H1 (cell line): ENCODE measurements at regions not wholly inside any gene's neighbourhood (a gene's known extent, or its start where the extent isn't known, plus 50 kb on each side); places are given as distances from the start of the nearest gene placed in this dataset.

Experiments used
- CTCF ChIA-PET: fragments of 300-600 bp; sonication (Branson Sonifier 250); formaldehyde crosslinking; loops from one replicate; lab custom pipeline; 2021; ENCODE audit not compliant: partially characterized antibody; lab: Charles Lee
- POLR2A ChIA-PET: fragments of 300-600 bp; sonication (Branson Sonifier 250); formaldehyde crosslinking; loops from one replicate; lab custom pipeline; 2021; ENCODE audit warnings: inconsistent platforms; ENCODE audit not compliant: partially characterized antibody; lab: Charles Lee
- DNase-seq, 2 experiments: peaks; one replicate each; pipeline versions ENCODE4 v3.0.0 to v3.0.0-alpha.2; 2010 to 2022; ENCODE audit warnings: low spot score in 2 of 2, low read depth in 1 of 2, mixed read lengths in 1 of 2
- FAIRE-seq: peaks from 2 replicates; lab custom pipeline; 2011; peaks lifted over from hg19 to GRCh38; lab: Jason Lieb, UNC
- H2AFZ ChIP-seq: 2 replicates; pipeline ENCODE4 v1.8.1; 2012; ENCODE audit warnings: low read length, inconsistent platforms
- H2AK5ac ChIP-seq: 2 replicates; pipeline ENCODE4 v1.6.1; 2013; ENCODE audit warnings: low read depth, low read length
- H2BK120ac ChIP-seq: replicated peaks from 2 replicates; pipeline ENCODE3; 2013; ENCODE audit warnings: low read depth, low read length, inconsistent platforms
- H2BK12ac ChIP-seq: 2 replicates; pipeline ENCODE4 v1.6.1; 2013; ENCODE audit warnings: low read depth, low read length
- H2BK15ac ChIP-seq: 2 replicates; pipeline ENCODE4 v1.6.1; 2013; ENCODE audit warnings: low read length
- H2BK20ac ChIP-seq: 2 replicates; pipeline ENCODE4 v1.6.1; 2013; ENCODE audit warnings: low read length
- H2BK5ac ChIP-seq: 2 replicates; pipeline ENCODE4 v1.6.1; 2013; ENCODE audit warnings: low read depth, low read length
- H3K14ac ChIP-seq: 2 replicates; pipeline ENCODE4 v1.6.1; 2013; ENCODE audit warnings: inconsistent platforms; ENCODE audit not compliant: insufficient read length
- H3K18ac ChIP-seq: 2 replicates; pipeline ENCODE4 v1.6.1; 2013; ENCODE audit warnings: low read length; ENCODE audit errors: extremely low read depth
- H3K23ac ChIP-seq: 2 replicates; pipeline ENCODE4 v1.6.1; 2013; ENCODE audit warnings: inconsistent platforms; ENCODE audit not compliant: insufficient read length
- H3K23me2 ChIP-seq: 2 replicates; pipeline ENCODE4 v1.6.1; 2013; ENCODE audit warnings: low read depth, low read length
- H3K27ac ChIP-seq: 2 replicates; pipeline ENCODE4 v1.6.1; 2011; ENCODE audit warnings: low read depth, low read length, inconsistent platforms
- H3K27me3 ChIP-seq, 4 experiments: replicated peaks in 1 of 4; 1 replicate in 1 of 4; 2 replicates in 3 of 4; pipeline versions ENCODE4 v1.6.1 to v1.8.1; 2011 to 2013; ENCODE audit warnings: low read length in 3 of 4, mild to moderate bottlenecking in 3 of 4, inconsistent platforms in 2 of 4, mixed read lengths in 2 of 4, moderate library complexity in 1 of 4; ENCODE audit not compliant: control insufficient read depth in 3 of 4, insufficient read depth in 3 of 4; ENCODE audit errors: extremely low read depth in 1 of 4
- H3K36me3 ChIP-seq, 4 experiments: 2 replicates each; pipeline versions ENCODE4 v1.6.1 to v1.8.1; 2011 to 2013; ENCODE audit warnings: mild to moderate bottlenecking in 4 of 4, low read length in 3 of 4, moderate library complexity in 2 of 4, control low read depth in 1 of 4, inconsistent platforms in 1 of 4; ENCODE audit not compliant: insufficient read depth in 4 of 4, control insufficient read depth in 2 of 4
- H3K4ac ChIP-seq: replicated peaks from 2 replicates; pipeline ENCODE3; 2013; ENCODE audit warnings: low read length, low read depth, mixed read lengths, inconsistent platforms; ENCODE audit not compliant: insufficient read length
- H3K4me1 ChIP-seq, 4 experiments: replicated peaks in 1 of 4; 1 replicate in 1 of 4; 2 replicates in 3 of 4; pipeline versions ENCODE4 v1.6.1 to v1.8.1; 2011 to 2013; ENCODE audit warnings: low read length in 3 of 4, inconsistent platforms in 2 of 4, mixed read lengths in 1 of 4; ENCODE audit not compliant: insufficient read depth in 4 of 4, control insufficient read depth in 3 of 4
- H3K4me2 ChIP-seq, 2 experiments: 2 replicates each; pipeline versions ENCODE4 v1.6.1 to v1.8.1; 2011 to 2013; ENCODE audit warnings: low read depth in 2 of 2, low read length in 2 of 2, control low read depth in 1 of 2, inconsistent platforms in 1 of 2, mild to moderate bottlenecking in 1 of 2; ENCODE audit not compliant: insufficient read depth in 1 of 2
- H3K4me3 ChIP-seq, 4 experiments: fragments of 200-600, 300-600 bp in 1 of 4; sonication (generic), shearing (Covaris generic), sonication (Bioruptor Twin) in 1 of 4; 2 replicates each; pipeline versions ENCODE4 v1.5.1 to v1.8.1; 2011 to 2016; ENCODE audit warnings: low read length in 4 of 4, low read depth in 3 of 4, control low read depth in 2 of 4, inconsistent platforms in 2 of 4, mild to moderate bottlenecking in 2 of 4, mixed read lengths in 1 of 4, moderate library complexity in 1 of 4; ENCODE audit not compliant: insufficient read depth in 2 of 4; ENCODE audit errors: extremely low read depth in 1 of 4
- H3K56ac ChIP-seq: replicated peaks from 2 replicates; pipeline ENCODE3; 2013; ENCODE audit warnings: low read depth, mild to moderate bottlenecking, mixed read lengths, low read length, inconsistent platforms; ENCODE audit not compliant: insufficient read length
- H3K79me1 ChIP-seq: 2 replicates; pipeline ENCODE4 v1.6.1; 2013; ENCODE audit warnings: low read depth, low read length, control low read depth
- H3K79me2 ChIP-seq, 2 experiments: 2 replicates each; pipeline versions ENCODE4 v1.6.1 to v1.8.1; 2012 to 2013; ENCODE audit warnings: low read length in 2 of 2, mild to moderate bottlenecking in 2 of 2, inconsistent platforms in 1 of 2; ENCODE audit not compliant: insufficient read depth in 2 of 2, control insufficient read depth in 1 of 2
- H3K9ac ChIP-seq, 4 experiments: replicated peaks in 1 of 4; 1 replicate in 1 of 4; 2 replicates in 3 of 4; pipeline versions ENCODE4 v1.6.1 to v1.8.1; 2011 to 2013; ENCODE audit warnings: low read depth in 3 of 4, low read length in 3 of 4, control low read depth in 2 of 4, mild to moderate bottlenecking in 2 of 4, moderate library complexity in 2 of 4, inconsistent platforms in 1 of 4; ENCODE audit errors: extremely low read depth in 1 of 4
- H3K9me3 ChIP-seq, 2 experiments: 2 replicates each; pipeline versions ENCODE4 v1.6.1 to v1.8.1; 2012 to 2013; ENCODE audit warnings: mild to moderate bottlenecking in 2 of 2, moderate library complexity in 2 of 2, control low read depth in 1 of 2, inconsistent platforms in 1 of 2, low read depth in 1 of 2, low read length in 1 of 2, mixed read lengths in 1 of 2; ENCODE audit not compliant: insufficient read depth in 2 of 2
- H4K20me1 ChIP-seq, 2 experiments: replicated peaks in 1 of 2; 2 replicates each; pipeline versions ENCODE3 to v1.8.1; 2011 to 2013; ENCODE audit warnings: inconsistent platforms in 2 of 2, low read length in 2 of 2, mild to moderate bottlenecking in 1 of 2; ENCODE audit not compliant: insufficient read depth in 2 of 2, control insufficient read depth in 1 of 2
- H4K5ac ChIP-seq: 2 replicates; pipeline ENCODE4 v1.6.1; 2013; ENCODE audit warnings: low read length, low read depth, mixed read lengths, inconsistent platforms; ENCODE audit not compliant: insufficient read length
- H4K8ac ChIP-seq: 2 replicates; pipeline ENCODE4 v1.8.0; 2013; ENCODE audit warnings: mild to moderate bottlenecking, moderate library complexity, low read length, inconsistent platforms; ENCODE audit not compliant: insufficient read depth; ENCODE audit errors: extremely low read depth
- H4K91ac ChIP-seq: replicated peaks from 2 replicates; pipeline ENCODE3; 2013; ENCODE audit warnings: low read length, mixed read lengths, inconsistent platforms; ENCODE audit not compliant: insufficient read length
- CBX8 ChIP-seq: fragments of 300-800, 300-1000 bp; sonication (generic); IDR thresholded peaks from 2 replicates; pipeline ENCODE4 v1.7.1; 2016; ENCODE audit warnings: low read depth, low read length, borderline replicate concordance
- CHD1 ChIP-seq: IDR thresholded peaks from 2 replicates; pipeline ENCODE4 v1.6.1; 2012; ENCODE audit warnings: low read depth, low read length, improper control_type of control experiment
- GABPA ChIP-seq: IDR thresholded peaks from 2 replicates; pipeline ENCODE4 v1.6.1; 2011; ENCODE audit warnings: mild to moderate bottlenecking, low read length, moderate library complexity, borderline replicate concordance; ENCODE audit not compliant: insufficient read depth
- POLR2A ChIP-seq, 2 experiments: IDR thresholded peaks; 1 replicate in 1 of 2; 2 replicates in 1 of 2; pipeline ENCODE4 v1.6.1; 2011; ENCODE audit warnings: low read depth in 2 of 2, low read length in 2 of 2, mild to moderate bottlenecking in 2 of 2; ENCODE audit errors: control extremely low read depth in 1 of 2
- RNF2 ChIP-seq: fragments of 200-900, 300-1000 bp; sonication (generic); IDR thresholded peaks from 2 replicates; pipeline ENCODE4 v1.7.1; 2016; ENCODE audit warnings: borderline replicate concordance, low read depth, mild to moderate bottlenecking, antibody characterized with exemption, low read length; ENCODE audit not compliant: poor library complexity, severe bottlenecking; ENCODE audit errors: missing control alignments
- SIX5 ChIP-seq: IDR thresholded peaks from 2 replicates; pipeline ENCODE4 v1.6.1; 2011; ENCODE audit warnings: mild to moderate bottlenecking, low read depth, low read length
- TAF7 ChIP-seq: optimal IDR thresholded peaks from 2 replicates; pipeline ENCODE3; 2011; ENCODE audit warnings: low read depth, mild to moderate bottlenecking, inconsistent platforms, low read length, moderate library complexity, borderline replicate concordance
- TBP ChIP-seq: IDR thresholded peaks from 2 replicates; pipeline ENCODE4 v1.6.1; 2011; ENCODE audit warnings: low read depth, low read length, improper control_type of control experiment
- TCF12 ChIP-seq: IDR thresholded peaks from 2 replicates; pipeline ENCODE4 v1.6.1; 2011; ENCODE audit warnings: low read depth, mild to moderate bottlenecking, low read length
- TEAD4 ChIP-seq: IDR thresholded peaks from 2 replicates; pipeline ENCODE4 v1.6.1; 2012; ENCODE audit warnings: low read depth, low read length, inconsistent platforms, mixed read lengths
- WGBS, 2 experiments: shearing (Covaris generic) in 1 of 2; methylation state at CpG; one replicate each; pipeline versions ENCODE4 v1.1.6 to v1.1.7; 2013 to 2015; ENCODE audit warnings: low lambda C conversion rate in 2 of 2, mixed read lengths in 2 of 2, inconsistent platforms in 1 of 2, low coverage in 1 of 2, missing lambda C conversion rate in 1 of 2; ENCODE audit not compliant: insufficient replicate concordance in 2 of 2, insufficient coverage in 1 of 2, insufficient read length in 1 of 2; ENCODE audit errors: extremely low coverage in 1 of 2, missing lambda C conversion rate in 1 of 2; 5-methylcytosine and 5-hydroxymethylcytosine counted together
- TF ChIP-seq, protein P1 (sequence below): IDR thresholded peaks from 2 replicates; pipeline ENCODE4 v1.6.1; 2012; ENCODE audit warnings: inconsistent platforms

DNA sequence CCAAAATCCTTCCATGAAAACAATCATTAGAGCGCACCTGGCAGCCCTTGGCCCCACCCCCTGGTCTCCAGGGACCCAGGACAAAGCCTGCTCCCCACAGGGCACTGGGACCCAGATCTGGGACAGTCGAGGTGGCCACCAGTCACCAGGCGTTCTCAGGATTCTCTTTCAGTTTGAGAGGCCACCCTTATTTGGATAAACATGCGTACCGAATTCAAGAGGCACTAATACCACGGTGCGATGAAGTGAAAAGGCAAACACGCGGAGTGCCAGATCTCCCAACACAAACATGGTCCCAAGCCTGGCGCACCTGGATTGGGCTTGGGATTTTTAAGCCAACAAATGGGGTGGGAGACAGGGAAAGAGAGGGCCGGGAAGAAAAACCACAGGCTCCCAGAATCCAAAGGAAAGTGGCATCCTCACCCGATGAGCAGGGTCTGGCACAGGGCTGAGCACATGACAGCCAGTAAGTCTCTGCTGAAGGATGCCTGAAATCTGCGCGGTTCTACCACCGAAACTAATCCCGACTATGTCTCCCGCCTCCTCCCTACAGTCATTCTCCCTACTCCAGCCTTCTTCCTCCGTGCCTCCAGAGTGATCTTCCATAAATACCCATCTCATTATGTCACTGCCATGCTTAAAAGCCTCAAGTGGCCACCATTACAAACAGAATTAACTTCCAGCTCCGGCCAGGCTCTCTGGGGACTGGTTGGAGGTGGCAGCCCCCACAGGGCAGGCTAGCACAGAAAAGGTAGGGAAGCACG lies 60.9 kb upstream of the KLHL29 start:
- H2BK5ac ChIP-seq, result no peak overlapping the region
- H3K27ac ChIP-seq, result no peak overlapping the region
- no peak overlapping the region for H2AFZ ChIP-seq
- no peak overlapping the region for H3K4me3 ChIP-seq
- H2BK15ac ChIP-seq, result no peak overlapping the region
- H3K56ac ChIP-seq, result no peak overlapping the region
- H3K14ac ChIP-seq, result no peak overlapping the region
- FAIRE-seq (no peak), DNase-seq (no peak)
- no peaks in the 10 kb centered on the region for H3K79me1 ChIP-seq
- no peaks in the 10 kb centered on the region for H3K79me2 ChIP-seq
- no peaks in the 10 kb centered on the region; a peak in 1 of 7 replicates for H3K27me3 ChIP-seq
- H4K91ac ChIP-seq, result no peak overlapping the region
- H4K8ac ChIP-seq, result no peak overlapping the region
- no peaks in the 10 kb centered on the region for H3K23me2 ChIP-seq
- no peak overlapping the region for H2BK120ac ChIP-seq
- no peaks in the 10 kb centered on the region for H3K36me3 ChIP-seq
- no peak overlapping the region for H3K4ac ChIP-seq
- H4K5ac ChIP-seq, result no peak overlapping the region
- TF ChIP-seq TBP (no peak), TCF12 (no peak), POLR2A (IDR thresholded peaks at IDR 0.05; ENCODE audit: control extremely low read depth in 1 of 2, low read depth in 2 of 2, low read length in 2 of 2) (no peak), TAF7 (no peak), RNF2 (no peak), SIX5 (no peak), CHD1 (no peak), CBX8 (no peak), GABPA (no peak), TEAD4 (no peak)
- TF ChIP-seq, protein P1, sequence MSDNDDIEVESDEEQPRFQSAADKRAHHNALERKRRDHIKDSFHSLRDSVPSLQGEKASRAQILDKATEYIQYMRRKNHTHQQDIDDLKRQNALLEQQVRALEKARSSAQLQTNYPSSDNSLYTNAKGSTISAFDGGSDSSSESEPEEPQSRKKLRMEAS, result no peak
- H3K4me2 ChIP-seq, result no peak overlapping the region
- H3K18ac ChIP-seq, result no peak overlapping the region
- WGBS, 2 experiments, result 86% methylated on average over 20 of the region's 20 CpGs; no CpG with 5 or more reads in 1 of the 2 experiments
- no peak overlapping the region for H2BK20ac ChIP-seq
- no peaks in the 10 kb centered on the region for H3K9me3 ChIP-seq
- H3K4me1 ChIP-seq, result 0 out of 7 replicates have a peak, but pooled peaks cover 0 to 2% (median 0%) of the 10 kb centered on the region in 4 experiments
- H2AK5ac ChIP-seq, result no peak overlapping the region
- H3K9ac ChIP-seq, result no peak overlapping the region
- no peak overlapping the region for H3K23ac ChIP-seq
- POLR2A ChIA-PET, result no interaction called here
- CTCF ChIA-PET, result interaction anchor here (0.7 to 2.5 kb wide), 4 partner anchors 11 to 242 kb away, joined by 3 to 17 read pairs (median 6); no protein-coding TSS in a partner anchor
- H2BK12ac ChIP-seq, result no peak overlapping the region
- H4K20me1 ChIP-seq, result no peaks in the 10 kb centered on the region
